GM23338 (cell line): ENCODE measurements at regions not wholly inside any gene's neighbourhood (a gene's known extent, or its start where the extent isn't known, plus 50 kb on each side); places are given as distances from the start of the nearest gene placed in this dataset.

ENCODE experiments used
- ATAC-seq: fragments of 200-7000 bp; cut with Tn5 transposase; 3 replicates; pipeline ENCODE4 v1.9.1; 2020
- DNase-seq: peaks from one replicate; pipeline ENCODE4 v3.0.0-alpha.2; 2015; ENCODE audit warnings: low spot score
- H2AFZ ChIP-seq: fragments of 200-600 bp; sonication (generic); 2 replicates; pipeline ENCODE4 v1.8.0; 2016; ENCODE audit warnings: antibody characterized with exemption, mild to moderate bottlenecking, moderate library complexity
- H3F3A ChIP-seq: fragments of 200-600 bp; sonication (generic); replicated peaks from 2 replicates; pipeline ENCODE4 v1.8.0; 2017; ENCODE audit warnings: antibody characterized with exemption, mixed run types, low read depth
- H3K27ac ChIP-seq: fragments of 200-600 bp; sonication (generic); 2 replicates; pipeline ENCODE4 v1.6.1; 2016; ENCODE audit warnings: low read depth
- H3K27me3 ChIP-seq: fragments of 200-600 bp; sonication (generic); 2 replicates; pipeline ENCODE4 v1.8.0; 2016; ENCODE audit warnings: mild to moderate bottlenecking, mixed run types, moderate library complexity; ENCODE audit not compliant: insufficient read depth
- H3K36me3 ChIP-seq: fragments of 200-600 bp; sonication (generic); 2 replicates; pipeline ENCODE4 v1.8.0; 2016; ENCODE audit warnings: mild to moderate bottlenecking; ENCODE audit not compliant: insufficient read depth
- H3K4me1 ChIP-seq: fragments of 200-600 bp; sonication (generic); 2 replicates; pipeline ENCODE4 v1.8.0; 2016; ENCODE audit warnings: mild to moderate bottlenecking, moderate library complexity; ENCODE audit not compliant: insufficient read depth
- H3K4me2 ChIP-seq: fragments of 200-600 bp; sonication (generic); 2 replicates; pipeline ENCODE4 v1.7.1; 2017; ENCODE audit warnings: mixed run types
- H3K4me3 ChIP-seq: fragments of 200-600 bp; sonication (generic); 2 replicates; pipeline ENCODE4 v1.6.1; 2016; ENCODE audit warnings: mixed run types
- H3K79me2 ChIP-seq: fragments of 200-600 bp; sonication (generic); replicated peaks from 2 replicates; pipeline ENCODE4 v1.8.0; 2017; ENCODE audit warnings: mild to moderate bottlenecking; ENCODE audit not compliant: insufficient read depth
- H3K9me2 ChIP-seq: fragments of 200-600 bp; sonication (generic); 2 replicates; pipeline ENCODE4 v1.8.0; 2017; ENCODE audit not compliant: insufficient read depth
- H4K20me1 ChIP-seq: fragments of 200-600 bp; sonication (generic); replicated peaks from 2 replicates; pipeline ENCODE4 v1.8.0; 2017; ENCODE audit warnings: mild to moderate bottlenecking; ENCODE audit not compliant: insufficient read depth
- H3K27ac Mint-ChIP-seq: 2 replicates; pipeline ENCODE4 v1.8.0; 2020; ENCODE audit warnings: inconsistent platforms, mild to moderate bottlenecking, moderate library complexity, mixed read lengths
- H3K27me3 Mint-ChIP-seq: 3 replicates; pipeline ENCODE4 v1.8.0; 2022; ENCODE audit warnings: low read depth, mild to moderate bottlenecking, moderate library complexity, mixed read lengths, inconsistent platforms; ENCODE audit not compliant: insufficient read depth, poor library complexity
- H3K36me3 Mint-ChIP-seq: 3 replicates; pipeline ENCODE4 v1.8.0; 2021; ENCODE audit warnings: low read depth, mild to moderate bottlenecking, inconsistent platforms, moderate library complexity, mixed read lengths
- H3K4me1 Mint-ChIP-seq: 3 replicates; pipeline ENCODE4 v1.8.0; 2020; ENCODE audit warnings: mild to moderate bottlenecking, inconsistent platforms, mixed read lengths
- H3K4me3 Mint-ChIP-seq: 3 replicates; pipeline ENCODE4 v1.8.0; 2021; ENCODE audit warnings: moderate library complexity, mild to moderate bottlenecking, inconsistent platforms, mixed read lengths
- H3K9me3 Mint-ChIP-seq: 3 replicates; pipeline ENCODE4 v1.8.0; 2020; ENCODE audit warnings: moderate library complexity, mild to moderate bottlenecking, inconsistent platforms, mixed read lengths
- CREB1 ChIP-seq: fragments of 250-450 bp; sonication (Bioruptor Pico); IDR thresholded peaks from 2 replicates; pipeline ENCODE4 v1.5.0; 2020; ENCODE audit warnings: low read depth, mild to moderate bottlenecking, moderate library complexity
- CTCF ChIP-seq, 2 experiments: fragments of 200-600 bp in 1 of 2; sonication (generic) in 1 of 2; conservative IDR thresholded peaks; 2 replicates each; pipeline versions ENCODE4 v1.5.1 to v1.6.1; 2016 to 2017; ENCODE audit warnings: antibody characterized with exemption in 2 of 2, low read depth in 2 of 2, mild to moderate bottlenecking in 2 of 2, moderate library complexity in 1 of 2
- ETS1 ChIP-seq: IDR thresholded peaks from 2 replicates; pipeline ENCODE4 v1.6.1; 2016; ENCODE audit warnings: antibody characterized with exemption
- EZH2 ChIP-seq: fragments of 200-600 bp; sonication (generic); IDR thresholded peaks from one replicate; pipeline ENCODE4 v1.8.0; 2017; ENCODE audit warnings: antibody characterized with exemption, mild to moderate bottlenecking, low read depth; ENCODE audit not compliant: unreplicated experiment
- EZH2phosphoT487 ChIP-seq: fragments of 200-600 bp; sonication (generic); IDR thresholded peaks from one replicate; pipeline ENCODE4 v1.8.1; 2018; ENCODE audit warnings: antibody characterized with exemption; ENCODE audit not compliant: unreplicated experiment
- JUNB ChIP-seq: IDR thresholded peaks from one replicate; pipeline ENCODE4 v1.6.1; 2016; ENCODE audit warnings: antibody characterized with exemption; ENCODE audit not compliant: unreplicated experiment
- NANOG ChIP-seq: IDR thresholded peaks from 2 replicates; pipeline ENCODE4 v1.6.1; 2016; ENCODE audit warnings: antibody characterized with exemption, borderline replicate concordance
- POLR2AphosphoS5 ChIP-seq: IDR thresholded peaks from 2 replicates; pipeline ENCODE4 v1.6.1; 2016; ENCODE audit warnings: antibody characterized with exemption, low read depth
- REST ChIP-seq: IDR thresholded peaks from one replicate; pipeline ENCODE4 v1.6.1; 2018; ENCODE audit warnings: antibody characterized with exemption; ENCODE audit not compliant: unreplicated experiment
- ZNF114 ChIP-seq: fragments of 250-450 bp; sonication (Bioruptor Pico); IDR thresholded peaks from 2 replicates; pipeline ENCODE4 v1.5.0; 2020; ENCODE audit warnings: mild to moderate bottlenecking, moderate library complexity
- ZNF331 ChIP-seq: fragments of 250-450 bp; sonication (Bioruptor Pico); IDR thresholded peaks from 2 replicates; pipeline ENCODE4 v1.5.0; 2020; ENCODE audit warnings: low read depth, mild to moderate bottlenecking, moderate library complexity
- TF ChIP-seq, protein P1 (sequence below): fragments of 250-450 bp; sonication (Bioruptor Pico); IDR thresholded peaks from 2 replicates; pipeline ENCODE4 v1.5.0; 2020; ENCODE audit warnings: mild to moderate bottlenecking, moderate library complexity

GRCh38 chr1:96290033-96290432 lies 431.6 kb upstream of the PTBP2 start:
- no peak overlapping the region for H3K27ac ChIP-seq
- H2AFZ ChIP-seq = no peak overlapping the region
- Mint-ChIP-seq H3K27ac (no peak overlapping the region), H3K4me3 (no peak overlapping the region), H3K36me3 (peaks cover 31% of the 10 kb centered on the region), H3K9me3 (peaks cover 35% of the 10 kb centered on the region), H3K27me3 (peaks cover 3% of the 10 kb centered on the region), H3K4me1 (peaks cover 17% of the 10 kb centered on the region)
- H3K4me2 ChIP-seq = no peak overlapping the region
- no peaks in the 10 kb centered on the region; the same call in 1 of the 2 replicates for H3K4me1 ChIP-seq
- no peak for ATAC-seq
- no peaks in the 10 kb centered on the region for H3K27me3 ChIP-seq
- no peaks in the 10 kb centered on the region for H3F3A ChIP-seq
- H3K4me3 ChIP-seq = no peak overlapping the region
- H3K79me2 ChIP-seq = no peaks in the 10 kb centered on the region
- no peak for TF ChIP-seq EZH2phosphoT487
- TF ChIP-seq CREB1 (CRISPR knock-in tag) = no peak
- no peak for TF ChIP-seq ZNF114 (CRISPR knock-in tag)
- no peak for TF ChIP-seq NANOG
- TF ChIP-seq, protein P1, sequence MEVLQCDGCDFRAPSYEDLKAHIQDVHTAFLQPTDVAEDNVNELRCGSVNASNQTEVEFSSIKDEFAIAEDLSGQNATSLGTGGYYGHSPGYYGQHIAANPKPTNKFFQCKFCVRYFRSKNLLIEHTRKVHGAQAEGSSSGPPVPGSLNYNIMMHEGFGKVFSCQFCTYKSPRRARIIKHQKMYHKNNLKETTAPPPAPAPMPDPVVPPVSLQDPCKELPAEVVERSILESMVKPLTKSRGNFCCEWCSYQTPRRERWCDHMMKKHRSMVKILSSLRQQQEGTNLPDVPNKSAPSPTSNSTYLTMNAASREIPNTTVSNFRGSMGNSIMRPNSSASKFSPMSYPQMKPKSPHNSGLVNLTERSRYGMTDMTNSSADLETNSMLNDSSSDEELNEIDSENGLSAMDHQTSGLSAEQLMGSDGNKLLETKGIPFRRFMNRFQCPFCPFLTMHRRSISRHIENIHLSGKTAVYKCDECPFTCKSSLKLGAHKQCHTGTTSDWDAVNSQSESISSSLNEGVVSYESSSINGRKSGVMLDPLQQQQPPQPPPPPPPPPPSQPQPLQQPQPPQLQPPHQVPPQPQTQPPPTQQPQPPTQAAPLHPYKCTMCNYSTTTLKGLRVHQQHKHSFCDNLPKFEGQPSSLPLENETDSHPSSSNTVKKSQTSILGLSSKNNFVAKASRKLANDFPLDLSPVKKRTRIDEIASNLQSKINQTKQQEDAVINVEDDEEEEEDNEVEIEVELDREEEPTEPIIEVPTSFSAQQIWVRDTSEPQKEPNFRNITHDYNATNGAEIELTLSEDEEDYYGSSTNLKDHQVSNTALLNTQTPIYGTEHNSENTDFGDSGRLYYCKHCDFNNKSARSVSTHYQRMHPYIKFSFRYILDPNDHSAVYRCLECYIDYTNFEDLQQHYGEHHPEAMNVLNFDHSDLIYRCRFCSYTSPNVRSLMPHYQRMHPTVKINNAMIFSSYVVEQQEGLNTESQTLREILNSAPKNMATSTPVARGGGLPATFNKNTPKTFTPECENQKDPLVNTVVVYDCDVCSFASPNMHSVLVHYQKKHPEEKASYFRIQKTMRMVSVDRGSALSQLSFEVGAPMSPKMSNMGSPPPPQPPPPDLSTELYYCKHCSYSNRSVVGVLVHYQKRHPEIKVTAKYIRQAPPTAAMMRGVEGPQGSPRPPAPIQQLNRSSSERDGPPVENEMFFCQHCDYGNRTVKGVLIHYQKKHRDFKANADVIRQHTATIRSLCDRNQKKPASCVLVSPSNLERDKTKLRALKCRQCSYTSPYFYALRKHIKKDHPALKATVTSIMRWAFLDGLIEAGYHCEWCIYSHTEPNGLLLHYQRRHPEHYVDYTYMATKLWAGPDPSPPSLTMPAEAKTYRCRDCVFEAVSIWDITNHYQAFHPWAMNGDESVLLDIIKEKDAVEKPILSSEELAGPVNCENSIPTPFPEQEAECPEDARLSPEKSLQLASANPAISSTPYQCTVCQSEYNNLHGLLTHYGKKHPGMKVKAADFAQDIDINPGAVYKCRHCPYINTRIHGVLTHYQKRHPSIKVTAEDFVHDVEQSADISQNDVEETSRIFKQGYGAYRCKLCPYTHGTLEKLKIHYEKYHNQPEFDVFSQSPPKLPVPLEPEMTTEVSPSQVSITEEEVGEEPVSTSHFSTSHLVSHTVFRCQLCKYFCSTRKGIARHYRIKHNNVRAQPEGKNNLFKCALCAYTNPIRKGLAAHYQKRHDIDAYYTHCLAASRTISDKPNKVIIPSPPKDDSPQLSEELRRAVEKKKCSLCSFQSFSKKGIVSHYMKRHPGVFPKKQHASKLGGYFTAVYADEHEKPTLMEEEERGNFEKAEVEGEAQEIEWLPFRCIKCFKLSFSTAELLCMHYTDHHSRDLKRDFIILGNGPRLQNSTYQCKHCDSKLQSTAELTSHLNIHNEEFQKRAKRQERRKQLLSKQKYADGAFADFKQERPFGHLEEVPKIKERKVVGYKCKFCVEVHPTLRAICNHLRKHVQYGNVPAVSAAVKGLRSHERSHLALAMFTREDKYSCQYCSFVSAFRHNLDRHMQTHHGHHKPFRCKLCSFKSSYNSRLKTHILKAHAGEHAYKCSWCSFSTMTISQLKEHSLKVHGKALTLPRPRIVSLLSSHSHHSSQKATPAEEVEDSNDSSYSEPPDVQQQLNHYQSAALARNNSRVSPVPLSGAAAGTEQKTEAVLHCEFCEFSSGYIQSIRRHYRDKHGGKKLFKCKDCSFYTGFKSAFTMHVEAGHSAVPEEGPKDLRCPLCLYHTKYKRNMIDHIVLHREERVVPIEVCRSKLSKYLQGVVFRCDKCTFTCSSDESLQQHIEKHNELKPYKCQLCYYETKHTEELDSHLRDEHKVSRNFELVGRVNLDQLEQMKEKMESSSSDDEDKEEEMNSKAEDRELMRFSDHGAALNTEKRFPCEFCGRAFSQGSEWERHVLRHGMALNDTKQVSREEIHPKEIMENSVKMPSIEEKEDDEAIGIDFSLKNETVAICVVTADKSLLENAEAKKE (CRISPR knock-in tag) = no peak
- no peak for TF ChIP-seq POLR2AphosphoS5
- no peak for TF ChIP-seq ETS1
- no peak for TF ChIP-seq REST
- TF ChIP-seq JUNB = no peak
- no peak for TF ChIP-seq ZNF331 (CRISPR knock-in tag)
- TF ChIP-seq CTCF (conservative IDR thresholded peaks at IDR 0.05; ENCODE audit: low read depth in 2 of 2) = no peak
- no peak for TF ChIP-seq EZH2
- no peak for DNase-seq
- peaks cover 14% of the 10 kb centered on the region for H3K9me2 ChIP-seq
- no peaks in the 10 kb centered on the region for H4K20me1 ChIP-seq
- H3K36me3 ChIP-seq = no peaks in the 10 kb centered on the region
